Stimulated activated CD8-positive, alpha-beta memory T cell treated with anti-CD3 and anti-CD28 coated beads, Interleukin-7, amount 100 ng/mL, for 4 hours (primary cell): ENCODE measurements at regions not wholly inside any gene's neighbourhood (a gene's known extent, or its start where the extent isn't known, plus 50 kb on each side); places are given as distances from the start of the nearest gene placed in this dataset.
"Not testable (repeated sequence)": the region's sequence is repeated elsewhere in the genome, so short reads cannot be mapped to it uniquely, and the experiment has no call there.

ENCODE experiments used
- DNase-seq, 2 donors: peaks; one replicate each; pipeline ENCODE4 v3.0.0-alpha.2; 2020; ENCODE audit warnings: low read depth in 2 of 2

- DNase-seq, result no peak
Observed at GRCh38 chr13:55571237-55571867, 1569.4 kb upstream of the PRR20A start.

- DNase-seq, result no peak
Observed at GRCh38 chr13:55572408-55572807, 1568.3 kb upstream of the PRR20A start.

GRCh38 chr13:55572862-55573261 is 1567.9 kb upstream of the PRR20A start:
- no peak for DNase-seq

- no peak for DNase-seq
Observed at GRCh38 chr13:55573565-55573964, 1567.2 kb upstream of the PRR20A start.

GRCh38 chr13:55576389-55576788 is 1564.3 kb upstream of the PRR20A start:
- no peak for DNase-seq

- DNase-seq, result no peak
Observed at GRCh38 chr13:55577082-55577846, 1563.5 kb upstream of the PRR20A start.

GRCh38 chr13:55577847-55578210 is 1562.9 kb upstream of the PRR20A start:
- no peak for DNase-seq

- DNase-seq, result not testable (repeated sequence)
Observed at GRCh38 chr13:55582294-55582693, 1558.4 kb upstream of the PRR20A start.

- DNase-seq, result no peak
Observed at GRCh38 chr13:55583953-55584593, 1556.6 kb upstream of the PRR20A start.

- DNase-seq, result no peak
Observed at GRCh38 chr13:55602784-55603183, 1537.9 kb upstream of the PRR20A start.

GRCh38 chr13:55606045-55606665 is 1534.6 kb upstream of the PRR20A start:
- no peak for DNase-seq

GRCh38 chr13:55613429-55614187 is 1527.1 kb upstream of the PRR20A start:
- no peak for DNase-seq

GRCh38 chr13:55615081-55615480 is 1525.6 kb upstream of the PRR20A start:
- DNase-seq, result no peak

- no peak for DNase-seq
Observed at GRCh38 chr13:55617241-55617640, 1523.5 kb upstream of the PRR20A start.

GRCh38 chr13:55627221-55627620 is 1513.5 kb upstream of the PRR20A start:
- DNase-seq, result no peak

GRCh38 chr13:55632402-55632801 is 1508.3 kb upstream of the PRR20A start:
- DNase-seq, result no peak

- DNase-seq, result no peak
Observed at GRCh38 chr13:55649485-55649884, 1491.2 kb upstream of the PRR20A start.

GRCh38 chr13:55652657-55653056 is 1488.1 kb upstream of the PRR20A start:
- DNase-seq, result no peak

GRCh38 chr13:55653497-55653896 is 1487.2 kb upstream of the PRR20A start:
- no peak for DNase-seq

GRCh38 chr13:55654243-55654642 is 1486.5 kb upstream of the PRR20A start:
- DNase-seq, result no peak

- not testable (repeated sequence) for DNase-seq
Observed at GRCh38 chr13:55660264-55660663, 1480.5 kb upstream of the PRR20A start.

GRCh38 chr13:55660851-55661250 is 1479.9 kb upstream of the PRR20A start:
- no peak for DNase-seq
